ENCODE measurements at regions not wholly inside any gene's neighbourhood (a gene's known extent, or its start where the extent isn't known, plus 50 kb on each side); places are given as distances from the start of the nearest gene placed in this dataset.

DNA sequence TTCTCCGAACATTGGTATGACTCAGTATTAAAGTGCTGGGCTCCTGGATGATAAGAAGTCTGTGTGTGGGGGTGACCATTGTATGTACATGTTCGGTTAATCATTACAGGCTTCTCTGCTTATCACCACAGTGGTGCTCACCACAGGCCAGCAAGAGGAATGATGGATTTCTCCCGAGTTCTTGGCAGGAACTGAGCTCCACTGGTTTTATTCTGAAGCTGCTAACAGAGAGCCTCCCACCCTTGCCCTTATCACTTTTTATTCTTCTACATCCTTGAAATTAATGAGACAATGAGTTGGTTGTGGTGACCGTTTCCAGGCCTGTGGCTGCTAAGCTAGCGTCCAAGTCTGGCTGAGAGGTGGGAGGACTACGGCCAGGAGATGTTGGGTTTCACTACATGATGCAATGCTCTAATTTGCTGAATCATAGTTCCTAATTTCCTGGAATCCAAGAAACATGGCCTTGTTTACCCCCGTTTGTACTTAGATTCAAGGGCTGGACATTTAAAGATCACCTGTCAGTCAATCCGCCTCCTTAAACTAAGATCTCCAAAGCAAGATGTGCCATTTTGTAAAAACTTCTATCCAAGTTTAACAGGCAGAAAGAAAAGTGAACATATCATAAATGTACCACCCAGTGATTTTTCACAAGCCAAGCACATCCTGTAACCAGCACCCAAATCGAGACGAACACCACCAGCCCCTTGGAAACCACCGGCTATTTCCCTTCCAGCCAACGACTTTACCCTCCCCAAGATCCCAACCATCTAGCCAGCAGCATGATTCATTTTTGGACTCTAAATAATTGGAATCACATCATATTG lies 172.5 kb downstream of the FOXA2 start (continued):
- TF ChIP-seq LEF1 (IDR thresholded peaks at IDR 0.05) (peak; percentile 85), ZNF57 (CRISPR knock-in tag; IDR thresholded peaks at IDR 0.05) (no peak), ZNF444 (CRISPR knock-in tag; IDR thresholded peaks at IDR 0.05) (no peak), TSC22D4 (tag; IDR thresholded peaks at IDR 0.05) (no peak), ZNF445 (CRISPR knock-in tag; IDR thresholded peaks at IDR 0.05; ENCODE audit: low read depth) (no peak), POU5F1 (IDR thresholded peaks at IDR 0.05; ENCODE audit: borderline replicate concordance, low read depth, low read length, partially characterized antibody) (no peak), KAT8 (IDR thresholded peaks at IDR 0.05; ENCODE audit: low read depth) (no peak), THRB (CRISPR knock-in tag; conservative IDR thresholded peaks at IDR 0.05) (no peak), CBX5 (IDR thresholded peaks at IDR 0.05; ENCODE audit: borderline replicate concordance, low read depth) (0 out of 2 replicates have a peak, but pooled peaks have one; percentile 15), PTTG1 (tag; IDR thresholded peaks at IDR 0.05; ENCODE audit: low read depth) (no peak), MTA1 (IDR thresholded peaks at IDR 0.05; ENCODE audit: borderline replicate concordance) (no peak), ZNF232 (CRISPR knock-in tag; IDR thresholded peaks at IDR 0.05) (no peak), EP400 (IDR thresholded peaks at IDR 0.05) (peak; percentile 87), RBM22 (IDR thresholded peaks at IDR 0.05; ENCODE audit: low read depth, low read length, poor library complexity, severe bottlenecking) (no peak), PHB2 (IDR thresholded peaks at IDR 0.05; ENCODE audit: low read depth) (no peak), ZNF253 (CRISPR knock-in tag; conservative IDR thresholded peaks at IDR 0.05) (no peak), POLR3A (IDR thresholded peaks at IDR 0.05; ENCODE audit: borderline replicate concordance, extremely low read depth, insufficient read depth, insufficient read length) (no peak), ZNF699 (CRISPR knock-in tag; IDR thresholded peaks at IDR 0.05; ENCODE audit: insufficient replicate concordance) (no peak), TCF3 (CRISPR knock-in tag; IDR thresholded peaks at IDR 0.05) (peak; percentile 81), CEBPG (CRISPR knock-in tag; IDR thresholded peaks at IDR 0.05) (peak; percentile 97), CEBPG (tag; conservative IDR thresholded peaks at IDR 0.05 in 1 of 2, IDR thresholded peaks at IDR 0.05 in 1 of 2) (peak; percentile 96 to 99), POLR2B (IDR thresholded peaks at IDR 0.05; ENCODE audit: low read depth, partially characterized antibody) (peak; percentile 17)
- TF ChIP-seq, protein P1, sequence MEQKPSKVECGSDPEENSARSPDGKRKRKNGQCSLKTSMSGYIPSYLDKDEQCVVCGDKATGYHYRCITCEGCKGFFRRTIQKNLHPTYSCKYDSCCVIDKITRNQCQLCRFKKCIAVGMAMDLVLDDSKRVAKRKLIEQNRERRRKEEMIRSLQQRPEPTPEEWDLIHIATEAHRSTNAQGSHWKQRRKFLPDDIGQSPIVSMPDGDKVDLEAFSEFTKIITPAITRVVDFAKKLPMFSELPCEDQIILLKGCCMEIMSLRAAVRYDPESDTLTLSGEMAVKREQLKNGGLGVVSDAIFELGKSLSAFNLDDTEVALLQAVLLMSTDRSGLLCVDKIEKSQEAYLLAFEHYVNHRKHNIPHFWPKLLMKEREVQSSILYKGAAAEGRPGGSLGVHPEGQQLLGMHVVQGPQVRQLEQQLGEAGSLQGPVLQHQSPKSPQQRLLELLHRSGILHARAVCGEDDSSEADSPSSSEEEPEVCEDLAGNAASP (IDR thresholded peaks at IDR 0.05), result peak; percentile 78
- TF ChIP-seq, protein P2, sequence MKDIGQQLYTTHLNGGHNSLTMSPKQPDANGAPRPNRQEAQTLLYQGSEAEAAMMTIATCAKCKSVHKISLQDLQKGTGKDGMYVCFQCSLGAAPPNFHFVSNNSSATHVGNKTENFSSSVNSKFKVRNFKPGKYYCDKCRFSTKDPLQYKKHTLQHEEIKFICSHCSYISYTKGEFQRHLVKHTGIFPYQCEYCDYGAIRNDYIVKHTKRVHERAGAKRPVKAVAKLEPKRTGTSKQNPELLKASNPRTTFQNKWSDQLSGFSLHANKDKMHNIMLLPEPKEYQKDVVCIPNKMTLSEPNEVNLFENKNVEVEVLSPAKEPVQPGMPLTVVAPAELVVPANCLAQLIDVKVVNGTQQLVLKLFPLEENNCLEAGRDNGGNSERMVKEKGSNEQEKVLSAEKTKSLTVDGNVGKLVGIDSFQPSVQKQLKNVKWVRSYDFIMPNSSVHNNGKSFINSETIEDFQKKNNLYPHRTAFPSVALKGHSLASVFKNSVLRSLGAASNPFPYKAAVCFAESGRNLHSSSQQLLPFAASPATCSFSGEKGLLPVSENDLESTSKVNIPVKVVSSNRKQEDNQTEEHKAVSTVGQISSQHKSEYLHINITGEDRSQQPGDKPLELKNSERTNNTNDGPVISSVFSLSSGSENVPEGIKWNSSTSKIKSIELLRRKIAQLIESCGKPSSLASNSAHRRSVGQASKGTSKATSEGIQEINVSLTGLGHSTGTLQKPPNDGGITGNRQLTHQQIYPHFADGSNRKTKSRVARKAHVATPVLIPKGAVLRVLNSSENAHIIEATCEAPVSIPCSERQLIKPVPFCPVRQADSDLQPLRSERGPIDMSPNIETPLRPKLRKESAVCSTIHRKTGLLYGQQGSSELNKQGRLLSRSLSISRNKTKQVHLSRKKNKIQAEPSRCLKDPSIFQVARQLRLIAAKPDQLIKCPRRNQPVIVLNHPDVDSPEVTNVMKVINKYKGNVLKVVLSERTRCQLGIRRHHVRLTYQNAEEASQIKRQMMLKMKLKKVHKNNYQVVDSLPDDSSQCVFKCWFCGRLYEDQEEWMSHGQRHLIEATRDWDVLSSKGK (CRISPR knock-in tag; IDR thresholded peaks at IDR 0.05), result no peak

All from K562 (cell line).